T1000 (cell line): ENCODE measurements at regions not wholly inside any gene's neighbourhood (a gene's known extent, or its start where the extent isn't known, plus 50 kb on each side); places are given as distances from the start of the nearest gene placed in this dataset.
"Not testable (repeated sequence)": the region's sequence is repeated elsewhere in the genome, so short reads cannot be mapped to it uniquely, and the experiment has no call there.

ENCODE experiments used
- DNase-seq: peaks from one replicate; lab custom pipeline; 2025; ENCODE audit warnings: mixed read lengths; lab: John Stamatoyannopoulos, UW

GRCh38 chr9:78383130-78383529, 86.2 kb downstream of the PSAT1 start:
- no peak for DNase-seq

GRCh38 chr9:78386348-78386747, 89.4 kb downstream of the PSAT1 start:
- DNase-seq = no peak

DNA sequence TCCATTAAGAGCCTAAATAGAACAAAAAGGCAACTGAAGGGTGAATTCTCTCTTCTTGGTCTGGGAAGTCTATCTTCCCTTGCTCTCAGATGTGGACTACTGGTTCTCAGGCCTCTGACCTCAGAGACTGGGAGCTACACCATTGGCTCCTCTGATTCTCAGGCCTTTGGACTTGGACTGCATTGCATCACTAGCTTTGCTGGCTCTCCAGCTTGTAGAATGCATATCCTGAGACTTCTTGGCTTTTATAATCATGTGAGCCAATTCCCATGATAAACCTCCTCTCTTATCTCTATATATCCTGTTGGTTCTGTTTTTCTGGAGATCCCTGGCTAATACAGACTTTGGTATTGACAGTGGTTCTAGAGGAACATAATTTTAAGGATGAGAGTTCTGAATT, 89.8 kb downstream of the PSAT1 start:
- no peak for DNase-seq

DNA sequence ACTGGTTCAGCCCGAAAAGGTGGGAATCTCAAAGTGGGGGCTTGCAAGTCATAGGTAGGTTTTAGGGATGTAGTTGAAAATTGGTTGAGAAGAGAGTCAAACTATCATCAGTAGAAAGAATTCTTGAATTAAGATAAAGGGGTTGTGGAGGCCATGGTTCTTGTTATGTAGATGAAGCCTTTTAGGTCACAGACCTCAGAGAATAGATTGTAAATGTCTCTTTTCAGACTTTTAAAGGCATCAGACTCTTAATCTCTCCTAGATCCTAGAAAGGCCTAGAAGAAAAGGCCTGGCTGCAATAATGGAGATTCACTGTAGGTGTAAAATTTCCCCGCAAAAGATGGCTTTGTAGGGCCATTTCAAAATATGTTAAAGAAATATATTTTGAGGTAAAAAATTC, 96.4 kb downstream of the PSAT1 start:
- DNase-seq = no peak

GRCh38 chr9:78393932-78394331, 97.0 kb downstream of the PSAT1 start:
- no peak for DNase-seq

DNA sequence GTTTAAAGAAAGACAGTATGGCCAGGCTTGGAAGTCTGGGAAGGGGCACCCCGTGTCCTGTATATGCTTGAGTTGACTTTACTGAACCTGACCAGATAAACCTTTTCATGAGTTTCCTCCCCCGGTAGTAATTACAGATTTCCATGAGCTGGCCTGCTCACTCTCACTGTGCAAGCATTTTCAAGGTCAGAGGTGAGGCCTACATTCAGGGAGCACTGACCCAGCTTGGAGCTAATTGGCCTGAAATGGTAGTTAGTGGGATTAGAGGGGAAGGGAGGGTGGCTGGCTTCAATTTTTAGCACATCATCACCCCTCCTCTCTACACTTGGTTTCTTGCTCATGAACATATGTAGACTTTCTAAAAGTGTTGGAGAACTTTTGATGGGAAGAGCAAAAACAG, 99.2 kb downstream of the PSAT1 start:
- no peak for DNase-seq

DNA sequence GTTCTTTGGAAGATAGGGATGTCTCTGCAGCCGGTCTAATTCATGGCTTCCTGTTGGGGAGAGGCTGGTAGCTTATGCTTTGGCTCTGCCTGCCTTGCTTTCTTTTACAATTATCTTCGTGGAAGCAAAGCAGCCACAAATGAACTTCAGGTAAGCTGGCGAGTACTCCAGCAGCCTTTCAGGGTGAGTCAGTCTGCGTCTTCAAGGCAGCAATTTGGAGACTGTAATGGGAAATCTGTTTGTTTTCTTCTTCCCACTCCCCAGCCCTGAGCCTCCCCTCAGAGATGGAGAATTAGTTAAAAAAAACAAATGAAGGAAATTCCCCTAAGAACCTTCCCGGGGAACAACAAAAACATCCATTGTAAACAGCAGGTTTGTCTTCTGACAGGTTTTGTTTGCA, 100.1 kb downstream of the PSAT1 start:
- no peak for DNase-seq

DNA sequence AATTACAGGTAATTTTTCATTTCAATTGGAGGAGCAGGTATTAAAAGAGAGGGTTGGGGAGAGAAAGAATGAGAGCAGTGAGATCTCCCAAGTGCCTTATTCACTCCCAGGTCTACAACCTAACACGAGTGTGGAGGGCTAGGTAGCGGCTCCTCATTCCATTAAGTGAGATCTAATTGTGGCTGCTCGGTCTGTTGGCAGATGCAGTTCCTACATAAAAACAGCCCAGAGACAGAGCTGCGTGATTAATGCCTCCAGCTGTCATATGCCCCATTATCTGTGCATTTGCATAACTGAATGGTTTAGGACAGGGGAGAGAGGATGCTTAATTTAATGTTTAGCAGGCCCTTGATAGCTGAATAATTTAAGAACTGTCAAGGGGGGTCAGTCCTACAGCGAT, 100.5 kb downstream of the PSAT1 start:
- no peak for DNase-seq

DNA sequence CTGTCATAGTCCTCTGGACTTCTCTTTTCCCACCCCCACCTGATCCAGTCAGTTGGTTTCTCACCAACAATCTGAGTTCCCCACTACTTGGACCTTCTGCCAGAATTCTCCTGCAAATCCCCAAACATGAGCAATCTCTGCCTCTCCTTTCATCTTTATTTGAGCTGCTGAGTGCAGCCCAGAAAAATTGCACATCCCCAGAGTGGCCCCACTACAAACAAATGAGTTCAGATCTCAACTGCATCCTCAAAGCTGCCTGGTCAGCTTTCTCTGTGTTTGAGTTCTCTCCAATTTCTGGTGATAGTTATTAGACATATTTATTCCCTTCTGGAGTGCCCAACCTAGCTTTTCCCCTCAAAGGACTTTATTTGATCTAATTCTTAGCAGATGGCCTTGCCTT, 102.2 kb downstream of the PSAT1 start:
- DNase-seq = no peak

- DNase-seq = no peak
Observed at GRCh38 chr9:78400496-78400895, 103.6 kb downstream of the PSAT1 start.

- no peak for DNase-seq
Observed at GRCh38 chr9:78405461-78405860, 108.5 kb downstream of the PSAT1 start.

GRCh38 chr9:78406146-78406545, 109.2 kb downstream of the PSAT1 start:
- DNase-seq = no peak

- no peak for DNase-seq
Observed at GRCh38 chr9:78406933-78407332, 110.0 kb downstream of the PSAT1 start.

- DNase-seq = no peak
Observed at GRCh38 chr9:78407636-78408312, 110.8 kb downstream of the PSAT1 start.

DNA sequence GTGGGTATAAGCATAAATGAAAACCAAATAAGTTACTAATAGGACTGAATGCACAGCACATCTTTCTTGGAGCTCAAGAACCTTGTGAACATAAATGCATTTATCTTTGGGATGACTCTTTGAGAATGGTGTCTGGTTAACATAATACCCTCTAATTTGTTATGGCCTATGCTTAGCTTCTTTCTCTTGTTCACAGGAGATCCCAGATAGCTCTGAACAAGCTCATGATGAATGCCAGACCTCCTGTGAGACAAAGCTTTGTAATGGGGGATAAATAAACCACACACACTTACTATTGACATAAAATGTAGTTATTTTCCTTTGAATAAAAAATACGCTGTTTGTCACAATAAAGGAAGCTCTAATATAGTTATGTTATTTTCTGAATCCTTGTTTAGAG, 111.5 kb downstream of the PSAT1 start:
- DNase-seq = no peak

GRCh38 chr9:78409928-78410510, 113.1 kb downstream of the PSAT1 start:
- DNase-seq = not testable (repeated sequence)

DNA sequence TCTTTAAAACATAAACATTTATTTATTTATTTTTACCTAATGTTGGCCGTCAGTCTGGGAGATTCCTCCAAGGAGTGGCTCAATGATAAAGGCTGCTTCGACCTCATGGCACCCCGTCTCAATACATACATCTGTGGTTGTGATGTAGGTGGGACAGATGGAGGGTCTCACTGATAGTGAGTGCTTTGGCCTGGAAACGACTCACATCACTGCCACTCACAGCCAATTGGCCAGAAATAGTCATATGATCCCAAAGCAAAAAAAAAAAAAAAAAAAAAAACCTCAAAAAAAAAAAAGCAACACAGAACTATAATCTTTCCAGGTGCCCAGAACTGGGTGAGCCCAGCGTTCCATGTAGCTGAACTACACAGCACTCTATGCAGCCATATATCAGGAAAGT, 125.4 kb downstream of the PSAT1 start:
- DNase-seq = no peak

- DNase-seq = no peak
Observed at GRCh38 chr9:78424299-78424698, 127.4 kb downstream of the PSAT1 start.

GRCh38 chr9:78428640-78429039, 131.7 kb downstream of the PSAT1 start:
- DNase-seq = no peak

DNA sequence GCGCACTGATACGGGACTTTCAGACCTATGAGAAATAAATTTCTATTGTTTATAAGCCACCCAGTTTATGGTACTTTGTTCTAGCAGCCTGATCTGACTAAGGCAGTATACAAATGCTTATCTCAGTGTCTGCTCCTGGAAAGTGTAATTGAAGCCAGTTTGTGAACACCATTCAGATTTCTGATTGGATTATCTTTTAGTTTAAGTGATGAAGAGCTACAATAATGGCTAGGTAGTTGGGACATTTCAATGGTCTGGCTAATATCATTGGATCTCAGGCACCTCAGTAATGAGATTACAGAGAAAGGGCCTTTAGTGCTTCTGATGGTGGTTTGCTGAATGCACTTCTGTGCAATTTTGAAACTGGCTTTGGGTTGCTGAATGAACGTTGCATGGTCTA, 133.5 kb downstream of the PSAT1 start:
- DNase-seq = no peak

- not testable (repeated sequence) for DNase-seq
Observed at GRCh38 chr9:78431039-78431438, 134.1 kb downstream of the PSAT1 start.

DNA sequence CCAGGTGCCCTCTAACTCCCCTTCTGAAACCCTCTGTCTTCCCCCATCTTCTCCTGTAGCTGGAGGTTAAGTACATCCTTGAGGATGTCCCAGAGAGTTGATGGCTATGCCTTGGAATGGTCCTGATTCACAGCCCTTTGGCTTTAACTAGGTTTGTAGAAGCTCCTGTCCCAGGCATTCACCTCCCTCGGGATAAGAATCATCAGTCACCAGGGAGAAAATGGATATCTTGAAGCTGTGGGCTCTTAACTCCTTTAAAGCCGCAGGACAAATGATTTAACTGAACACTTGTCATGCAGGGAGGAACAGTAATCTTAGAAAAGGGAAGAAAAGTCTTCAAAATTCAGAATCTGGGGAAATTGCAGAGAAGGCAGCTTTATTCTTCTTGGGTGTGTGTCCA, 139.9 kb downstream of the PSAT1 start:
- DNase-seq = no peak

GRCh38 chr9:78437296-78437695, 140.4 kb downstream of the PSAT1 start:
- no peak for DNase-seq

GRCh38 chr9:78437806-78438205, 140.9 kb downstream of the PSAT1 start:
- no peak for DNase-seq
